Keratinocyte (primary cell): ENCODE measurements at regions not wholly inside any gene's neighbourhood (a gene's known extent, or its start where the extent isn't known, plus 50 kb on each side); places are given as distances from the start of the nearest gene placed in this dataset.
"Not testable (repeated sequence)": the region's sequence is repeated elsewhere in the genome, so short reads cannot be mapped to it uniquely, and the experiment has no call there.

ENCODE experiments used
- CTCF ChIP-seq, 3 experiments: IDR thresholded peaks in 1 of 3; conservative IDR thresholded peaks in 1 of 3; optimal IDR thresholded peaks in 1 of 3; 2 replicates in 2 of 3; 3 replicates in 1 of 3; pipeline versions ENCODE3 to v1.5.1; 2011; ENCODE audit warnings: low read length in 3 of 3, mild to moderate bottlenecking in 3 of 3, moderate library complexity in 2 of 3, control low read depth in 1 of 3, inconsistent platforms in 1 of 3; ENCODE audit not compliant: insufficient read depth in 2 of 3; ENCODE audit errors: extremely low read depth in 1 of 3
- EZH2 ChIP-seq: IDR thresholded peaks from one replicate; pipeline ENCODE4 v1.6.1; 2012; ENCODE audit warnings: inconsistent platforms, mild to moderate bottlenecking, low read length, moderate library complexity

- not testable (repeated sequence) for TF ChIP-seq CTCF (optimal IDR thresholded peaks at IDR 0.05 in 1 of 3, IDR thresholded peaks at IDR 0.05 in 1 of 3, conservative IDR thresholded peaks at IDR 0.05 in 1 of 3; ENCODE audit: extremely low read depth in 1 of 3, insufficient read depth in 2 of 3, low read length in 3 of 3); EZH2
Observed at GRCh38 chr15:44903281-44903680, 53.2 kb upstream of the TERB2 start.
